Neuronal stem cell (in vitro differentiated cells): ENCODE measurements at regions not wholly inside any gene's neighbourhood (a gene's known extent, or its start where the extent isn't known, plus 50 kb on each side); places are given as distances from the start of the nearest gene placed in this dataset.
"Not testable (repeated sequence)": the region's sequence is repeated elsewhere in the genome, so short reads cannot be mapped to it uniquely, and the experiment has no call there.

Experiments
- DNase-seq: peaks from one replicate; pipeline ENCODE4 v3.0.0-alpha.2; 2013; ENCODE audit warnings: low spot score
- H2AFZ ChIP-seq: one replicate; pipeline ENCODE4 v1.6.1; 2013; ENCODE audit warnings: mild to moderate bottlenecking, low read length, inconsistent platforms
- H2AK5ac ChIP-seq: 2 replicates; pipeline ENCODE4 v1.6.1; 2013; ENCODE audit warnings: low read depth, mild to moderate bottlenecking, inconsistent platforms, low read length, moderate library complexity, mixed read lengths
- H2BK120ac ChIP-seq: 2 replicates; pipeline ENCODE4 v1.6.1; 2013; ENCODE audit warnings: low read depth, mild to moderate bottlenecking, inconsistent platforms, low read length, moderate library complexity, mixed read lengths
- H2BK12ac ChIP-seq: one replicate; pipeline ENCODE4 v1.6.1; 2013; ENCODE audit warnings: low read length, inconsistent platforms
- H2BK15ac ChIP-seq: 2 replicates; pipeline ENCODE4 v1.6.1; 2013; ENCODE audit warnings: mild to moderate bottlenecking, low read length, inconsistent platforms, mixed read lengths
- H2BK5ac ChIP-seq: one replicate; pipeline ENCODE4 v1.6.1; 2013; ENCODE audit warnings: inconsistent platforms, mild to moderate bottlenecking, low read length, moderate library complexity
- H3K14ac ChIP-seq: one replicate; pipeline ENCODE4 v1.6.1; 2013; ENCODE audit warnings: low read length, inconsistent platforms
- H3K18ac ChIP-seq: 2 replicates; pipeline ENCODE4 v1.6.1; 2013; ENCODE audit warnings: low read length, inconsistent platforms
- H3K23ac ChIP-seq: 2 replicates; pipeline ENCODE4 v1.6.1; 2013; ENCODE audit warnings: low read depth, mild to moderate bottlenecking, mixed read lengths, low read length, inconsistent platforms; ENCODE audit not compliant: poor library complexity
- H3K27ac ChIP-seq: replicated peaks from 3 replicates; pipeline ENCODE4 v1.5.1; 2013; ENCODE audit warnings: low read length, inconsistent platforms
- H3K27me3 ChIP-seq, 3 experiments: 2 replicates each; pipeline ENCODE4 v1.6.1; 2013; ENCODE audit warnings: low read length in 3 of 3, mild to moderate bottlenecking in 2 of 3, inconsistent platforms in 1 of 3, low read depth in 1 of 3, mixed read lengths in 1 of 3, moderate library complexity in 1 of 3; ENCODE audit not compliant: control insufficient read depth in 3 of 3, insufficient read depth in 3 of 3
- H3K36me3 ChIP-seq, 2 donors: replicated peaks in 1 of 2; 2 replicates each; pipeline ENCODE4 v1.6.1; 2013; ENCODE audit warnings: low read length in 2 of 2; ENCODE audit not compliant: control insufficient read depth in 2 of 2, insufficient read depth in 2 of 2
- H3K4ac ChIP-seq: 2 replicates; pipeline ENCODE4 v1.6.1; 2013; ENCODE audit warnings: inconsistent platforms, mild to moderate bottlenecking, low read length, moderate library complexity
- H3K4me1 ChIP-seq, 2 donors: 1 replicate in 1 of 2; 2 replicates in 1 of 2; pipeline ENCODE4 v1.6.1; 2013; ENCODE audit warnings: low read length in 2 of 2, low read depth in 1 of 2; ENCODE audit not compliant: control insufficient read depth in 2 of 2, insufficient read depth in 1 of 2
- H3K4me2 ChIP-seq: one replicate; pipeline ENCODE4 v1.6.1; 2013; ENCODE audit warnings: mild to moderate bottlenecking, low read length, inconsistent platforms; ENCODE audit not compliant: insufficient read depth, poor library complexity, severe bottlenecking
- H3K4me3 ChIP-seq, 2 donors: 2 replicates each; pipeline ENCODE4 v1.5.1; 2013; ENCODE audit warnings: low read length in 2 of 2, mild to moderate bottlenecking in 2 of 2, inconsistent platforms in 1 of 2, moderate library complexity in 1 of 2
- H3K79me1 ChIP-seq: one replicate; pipeline ENCODE4 v1.6.1; 2013; ENCODE audit warnings: low read depth, mild to moderate bottlenecking, inconsistent platforms, low read length, moderate library complexity
- H3K9ac ChIP-seq: one replicate; pipeline ENCODE4 v1.6.1; 2013; ENCODE audit warnings: mild to moderate bottlenecking, low read depth, low read length, inconsistent platforms; ENCODE audit not compliant: poor library complexity
- H3K9me3 ChIP-seq, 2 donors: replicated peaks in 1 of 2; 2 replicates each; pipeline versions ENCODE3 to v1.6.1; 2013; ENCODE audit warnings: low read length in 2 of 2, mild to moderate bottlenecking in 2 of 2, inconsistent platforms in 1 of 2, low read depth in 1 of 2, mixed read lengths in 1 of 2, moderate library complexity in 1 of 2; ENCODE audit not compliant: control insufficient read depth in 2 of 2, insufficient read depth in 1 of 2
- H4K8ac ChIP-seq: one replicate; pipeline ENCODE4 v1.6.1; 2013; ENCODE audit warnings: low read depth, mild to moderate bottlenecking, inconsistent platforms, low read length, moderate library complexity
- H4K91ac ChIP-seq: one replicate; pipeline ENCODE4 v1.6.1; 2013; ENCODE audit warnings: low read length, low read depth, mild to moderate bottlenecking, inconsistent platforms; ENCODE audit not compliant: poor library complexity
- WGBS, 2 donors: extraction: QIAGEN DNeasy Blood & Tissue Kit; methylation state at CpG; one replicate each; pipeline ENCODE4 v1.1.7; 2013; ENCODE audit warnings: missing lambda C conversion rate in 2 of 2, mixed read lengths in 1 of 2; ENCODE audit not compliant: insufficient read length in 2 of 2, insufficient replicate concordance in 1 of 2; ENCODE audit errors: extremely low coverage in 2 of 2; 5-methylcytosine and 5-hydroxymethylcytosine counted together

DNA sequence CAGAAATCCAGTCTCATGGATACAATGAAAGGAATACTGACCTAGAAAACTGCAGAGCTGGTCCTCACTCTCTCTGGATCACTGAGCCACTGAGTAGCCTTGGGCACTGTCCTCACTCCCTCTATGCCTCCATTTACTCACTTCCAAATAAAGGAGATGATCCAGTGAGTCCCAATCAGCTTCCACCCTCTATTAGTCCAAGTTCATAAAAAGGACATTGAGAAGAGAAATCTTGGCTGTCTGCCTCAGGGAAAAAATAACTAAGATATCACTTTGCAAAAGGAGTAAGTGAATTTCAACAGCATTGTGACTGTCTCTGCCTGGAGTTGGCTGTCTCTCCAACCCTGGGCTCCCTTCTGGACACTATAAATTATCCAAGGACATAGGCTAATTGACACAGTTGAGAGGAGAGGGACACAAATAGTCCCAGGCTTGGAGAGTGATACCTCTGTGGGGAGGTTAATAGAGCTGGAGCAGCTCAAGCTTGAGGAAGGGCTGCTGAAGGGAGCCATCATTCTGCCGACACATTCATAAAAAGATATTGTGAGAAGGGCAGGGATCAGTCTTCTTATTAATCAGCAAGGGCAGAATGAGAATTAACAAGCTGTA lies 572.3 kb downstream of the RAB28 start:
- H3K36me3 ChIP-seq: no peaks in the 10 kb centered on the region
- no peak overlapping the region for H3K4me2 ChIP-seq
- H3K4me1 ChIP-seq: peaks cover 0 to 5% of the 10 kb centered on the region in 2 donors
- H3K14ac ChIP-seq: no peak overlapping the region
- H3K9me3 ChIP-seq: peaks cover 0 to 8% of the 10 kb centered on the region in 2 donors
- H2AK5ac ChIP-seq: no peak overlapping the region
- no peak overlapping the region for H4K91ac ChIP-seq
- H3K9ac ChIP-seq: no peak overlapping the region
- H3K4me3 ChIP-seq: no peak overlapping the region
- no peak overlapping the region for H2BK12ac ChIP-seq
- H3K27ac ChIP-seq: no peak overlapping the region
- WGBS, 2 donors: no CpG with 5 or more reads among the region's 1 CpG
- H3K79me1 ChIP-seq: no peaks in the 10 kb centered on the region
- no peak overlapping the region for H3K18ac ChIP-seq
- H4K8ac ChIP-seq: no peak overlapping the region
- H2BK15ac ChIP-seq: no peak overlapping the region
- no peak overlapping the region for H3K23ac ChIP-seq
- H3K4ac ChIP-seq: no peak overlapping the region
- no peak overlapping the region for H2AFZ ChIP-seq
- H3K27me3 ChIP-seq: no peaks in the 10 kb centered on the region
- H2BK5ac ChIP-seq: no peak overlapping the region
- no peak overlapping the region for H2BK120ac ChIP-seq
- no peak for DNase-seq

DNA sequence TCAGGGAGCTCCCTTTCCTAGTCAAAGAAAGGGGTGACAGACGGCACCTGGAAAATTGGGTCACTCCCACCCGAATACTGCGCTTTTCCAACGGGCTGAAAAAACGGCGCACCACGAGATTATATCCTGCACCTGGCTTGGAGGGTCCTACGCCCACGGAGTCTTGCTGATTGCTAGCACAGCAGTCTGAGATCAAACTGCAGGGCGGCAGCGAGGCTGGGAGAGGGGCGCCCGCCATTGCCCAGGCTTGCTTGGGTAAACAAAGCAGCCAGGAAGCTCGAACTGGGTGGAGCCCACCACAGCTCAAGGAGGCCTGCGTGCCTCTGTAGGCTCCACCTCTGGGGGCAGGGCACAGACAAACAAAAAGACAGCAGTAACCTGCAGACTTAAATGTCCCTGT lies 580.5 kb downstream of the RAB28 start:
- H3K4me1 ChIP-seq, H2BK15ac ChIP-seq, H3K18ac ChIP-seq, H2BK120ac ChIP-seq, H2AFZ ChIP-seq, H3K4ac ChIP-seq, H3K4me2 ChIP-seq, H4K8ac ChIP-seq, H3K9ac ChIP-seq, H4K91ac ChIP-seq, H3K27ac ChIP-seq, H3K4me3 ChIP-seq, DNase-seq, H3K23ac ChIP-seq, H3K36me3 ChIP-seq, H3K79me1 ChIP-seq, H2BK5ac ChIP-seq, H2BK12ac ChIP-seq, H3K9me3 ChIP-seq, H2AK5ac ChIP-seq, H3K14ac ChIP-seq, H3K27me3 ChIP-seq: not testable (repeated sequence)
- WGBS, 2 donors: no CpG with 5 or more reads among the region's 15 CpGs

DNA sequence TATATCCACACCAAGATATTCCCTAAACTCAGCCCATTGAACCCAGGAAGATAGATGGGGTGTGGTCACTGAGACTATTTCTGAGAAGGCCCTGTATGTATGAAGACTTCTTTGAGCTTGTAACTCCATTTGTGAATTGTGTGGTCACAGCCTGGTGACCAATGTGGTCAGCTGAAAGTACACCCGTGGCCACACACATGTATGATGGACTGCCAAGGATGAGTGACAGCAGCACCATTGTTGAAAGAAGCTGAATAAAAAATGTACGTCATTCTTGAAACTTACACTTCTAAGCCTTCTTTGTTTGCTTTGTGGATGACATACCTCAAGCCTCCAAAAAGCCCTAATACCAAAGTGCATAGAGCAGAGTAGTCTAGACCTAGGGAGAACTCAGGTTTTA lies 581.4 kb downstream of the RAB28 start:
- no peak for DNase-seq
- no peak overlapping the region for H3K27ac ChIP-seq
- no peak overlapping the region for H2AK5ac ChIP-seq
- H3K4me1 ChIP-seq: peaks cover 0 to 2% of the 10 kb centered on the region in 2 donors
- no peaks in the 10 kb centered on the region for H3K79me1 ChIP-seq
- no peak overlapping the region for H3K4me3 ChIP-seq
- H3K4ac ChIP-seq: no peak overlapping the region
- H3K9ac ChIP-seq: no peak overlapping the region
- no peaks in the 10 kb centered on the region for H3K9me3 ChIP-seq
- no peak overlapping the region for H3K14ac ChIP-seq
- no peaks in the 10 kb centered on the region for H3K36me3 ChIP-seq
- no peak overlapping the region for H4K8ac ChIP-seq
- no peak overlapping the region for H2BK15ac ChIP-seq
- no peak overlapping the region for H3K18ac ChIP-seq
- no peak overlapping the region for H2BK12ac ChIP-seq
- H2AFZ ChIP-seq: no peak overlapping the region
- H3K27me3 ChIP-seq: no peaks in the 10 kb centered on the region
- no peak overlapping the region for H2BK5ac ChIP-seq
- no peak overlapping the region for H3K23ac ChIP-seq
- no peak overlapping the region for H3K4me2 ChIP-seq
- no peak overlapping the region for H4K91ac ChIP-seq
- no peak overlapping the region for H2BK120ac ChIP-seq
- WGBS, 2 donors: no CpG with 5 or more reads among the region's 2 CpGs

DNA sequence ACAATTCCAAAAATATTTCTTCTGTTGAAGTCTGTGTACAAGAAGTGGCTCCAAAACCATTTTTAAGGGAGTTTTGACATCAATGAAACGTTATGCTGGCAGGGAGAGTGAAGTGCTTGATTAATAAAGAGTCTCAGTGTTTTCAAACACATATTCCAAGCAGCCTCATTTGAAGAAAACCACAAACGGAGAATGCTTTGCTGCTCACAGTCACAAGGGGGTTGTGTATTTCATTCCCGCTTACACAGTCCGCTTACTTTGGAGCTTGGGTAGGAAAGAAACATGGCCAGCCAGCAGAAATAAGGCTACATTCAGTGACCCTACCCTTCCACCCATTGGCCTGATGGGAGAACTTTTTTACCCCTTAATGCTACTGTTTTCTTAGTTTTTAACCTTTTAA lies 586.2 kb downstream of the RAB28 start:
- Histone ChIP-seq H3K9ac (no peak overlapping the region), H3K79me1 (no peaks in the 10 kb centered on the region), H2BK12ac (no peak overlapping the region), H3K23ac (no peak overlapping the region), H3K18ac (no peak overlapping the region), H3K27ac (no peak overlapping the region), H2BK5ac (no peak overlapping the region), H2AFZ (no peak overlapping the region), H3K4me2 (no peak overlapping the region), H3K14ac (no peak overlapping the region), H3K9me3 (no peaks in the 10 kb centered on the region), H3K4ac (no peak overlapping the region), H2BK120ac (no peak overlapping the region), H4K91ac (no peak overlapping the region), H3K27me3 (no peaks in the 10 kb centered on the region), H3K4me1 (peaks cover 0 to 2% of the 10 kb centered on the region in 2 donors), H2AK5ac (no peak overlapping the region), H2BK15ac (no peak overlapping the region), H4K8ac (no peak overlapping the region), H3K4me3 (no peak overlapping the region), H3K36me3 (no peaks in the 10 kb centered on the region)
- no peak for DNase-seq
- no CpG with 5 or more reads among the region's 4 CpGs for WGBS, 2 donors
